ENCODE measurements at regions not wholly inside any gene's neighbourhood (a gene's known extent, or its start where the extent isn't known, plus 50 kb on each side); places are given as distances from the start of the nearest gene placed in this dataset.

DNA sequence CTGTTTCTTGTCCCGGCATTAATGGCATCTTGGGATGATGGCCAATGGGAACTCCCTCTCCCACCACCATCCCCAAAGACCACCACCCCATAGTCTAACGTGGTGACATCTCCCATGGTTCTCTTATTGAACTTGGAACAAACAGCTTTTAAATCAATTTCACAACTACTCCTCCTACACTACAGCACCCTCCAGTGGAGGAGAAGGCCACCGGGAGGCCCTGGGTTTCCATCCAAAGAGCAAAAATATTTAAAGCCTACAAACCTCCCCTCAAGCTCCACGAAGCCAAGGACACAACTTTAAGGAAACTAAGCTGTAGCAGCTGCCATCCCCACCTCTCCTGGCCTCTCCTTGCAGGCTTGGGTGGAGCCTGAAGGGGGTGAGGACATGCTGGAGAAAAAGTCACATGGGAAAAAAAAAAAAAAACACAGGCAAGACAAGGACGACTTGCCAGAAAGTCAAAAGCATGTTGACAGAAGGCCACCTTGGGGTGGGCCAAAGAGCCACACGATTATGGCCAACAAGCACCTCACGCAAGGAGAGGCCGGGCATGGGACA lies 94.0 kb upstream of the LANCL2 start:
- TF ChIP-seq, protein P1, sequence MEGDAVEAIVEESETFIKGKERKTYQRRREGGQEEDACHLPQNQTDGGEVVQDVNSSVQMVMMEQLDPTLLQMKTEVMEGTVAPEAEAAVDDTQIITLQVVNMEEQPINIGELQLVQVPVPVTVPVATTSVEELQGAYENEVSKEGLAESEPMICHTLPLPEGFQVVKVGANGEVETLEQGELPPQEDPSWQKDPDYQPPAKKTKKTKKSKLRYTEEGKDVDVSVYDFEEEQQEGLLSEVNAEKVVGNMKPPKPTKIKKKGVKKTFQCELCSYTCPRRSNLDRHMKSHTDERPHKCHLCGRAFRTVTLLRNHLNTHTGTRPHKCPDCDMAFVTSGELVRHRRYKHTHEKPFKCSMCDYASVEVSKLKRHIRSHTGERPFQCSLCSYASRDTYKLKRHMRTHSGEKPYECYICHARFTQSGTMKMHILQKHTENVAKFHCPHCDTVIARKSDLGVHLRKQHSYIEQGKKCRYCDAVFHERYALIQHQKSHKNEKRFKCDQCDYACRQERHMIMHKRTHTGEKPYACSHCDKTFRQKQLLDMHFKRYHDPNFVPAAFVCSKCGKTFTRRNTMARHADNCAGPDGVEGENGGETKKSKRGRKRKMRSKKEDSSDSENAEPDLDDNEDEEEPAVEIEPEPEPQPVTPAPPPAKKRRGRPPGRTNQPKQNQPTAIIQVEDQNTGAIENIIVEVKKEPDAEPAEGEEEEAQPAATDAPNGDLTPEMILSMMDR (conservative IDR thresholded peaks at IDR 0.05; ENCODE audit: low read length), result peak; percentile 32; the same call in 1 of the 2 replicates
- no peak for TF ChIP-seq EZH2phosphoT487 (IDR thresholded peaks at IDR 0.05; ENCODE audit: borderline replicate concordance)
